AG04450 (cell line): ENCODE measurements at regions not wholly inside any gene's neighbourhood (a gene's known extent, or its start where the extent isn't known, plus 50 kb on each side); places are given as distances from the start of the nearest gene placed in this dataset.

Experiments used
- CTCF ChIA-PET: fragments of 300-600, 350-600 bp; formaldehyde crosslinking; extraction: SDS; loops from one replicate; lab custom pipeline; 2022; ENCODE audit warnings: antibody characterized with exemption, inconsistent platforms; lab: Charles Lee
- POLR2A ChIA-PET: fragments of 350-600 bp; formaldehyde crosslinking; extraction: SDS; loops from one replicate; lab custom pipeline; 2021; ENCODE audit warnings: antibody characterized with exemption, inconsistent platforms; lab: Yijun Ruan, JAX
- DNase-seq: peaks from one replicate; pipeline ENCODE4 v3.0.0-alpha.2; 2011; ENCODE audit warnings: low read depth, low spot score
- H3K27ac ChIP-seq: one replicate; pipeline ENCODE4 v1.5.1; 2012; ENCODE audit warnings: low read depth, low read length, control low read depth
- H3K27me3 ChIP-seq: one replicate; pipeline ENCODE4 v1.6.0; 2012; ENCODE audit warnings: low read length; ENCODE audit not compliant: control insufficient read depth, insufficient read depth
- H3K4me3 ChIP-seq: 2 replicates; pipeline ENCODE4 v1.5.1; 2011; ENCODE audit warnings: mild to moderate bottlenecking, low read depth, low read length, control low read depth
- H3K9me3 ChIP-seq: 2 replicates; pipeline ENCODE4 v1.5.1; 2012; ENCODE audit warnings: low read length; ENCODE audit not compliant: control insufficient read depth, insufficient read depth
- TF ChIP-seq, protein P1 (sequence below): IDR thresholded peaks from 2 replicates; pipeline ENCODE4 v1.5.1; 2011; ENCODE audit warnings: low read depth, low read length, control low read depth, inconsistent platforms

- peak; percentile 39 for DNase-seq
- Histone ChIP-seq H3K27me3 (peaks cover 3% of the 10 kb centered on the region), H3K9me3 (peaks cover 12% of the 10 kb centered on the region; the same call in 1 of the 2 replicates), H3K4me3 (no peak overlapping the region), H3K27ac (no peak overlapping the region)
- TF ChIP-seq, protein P1, sequence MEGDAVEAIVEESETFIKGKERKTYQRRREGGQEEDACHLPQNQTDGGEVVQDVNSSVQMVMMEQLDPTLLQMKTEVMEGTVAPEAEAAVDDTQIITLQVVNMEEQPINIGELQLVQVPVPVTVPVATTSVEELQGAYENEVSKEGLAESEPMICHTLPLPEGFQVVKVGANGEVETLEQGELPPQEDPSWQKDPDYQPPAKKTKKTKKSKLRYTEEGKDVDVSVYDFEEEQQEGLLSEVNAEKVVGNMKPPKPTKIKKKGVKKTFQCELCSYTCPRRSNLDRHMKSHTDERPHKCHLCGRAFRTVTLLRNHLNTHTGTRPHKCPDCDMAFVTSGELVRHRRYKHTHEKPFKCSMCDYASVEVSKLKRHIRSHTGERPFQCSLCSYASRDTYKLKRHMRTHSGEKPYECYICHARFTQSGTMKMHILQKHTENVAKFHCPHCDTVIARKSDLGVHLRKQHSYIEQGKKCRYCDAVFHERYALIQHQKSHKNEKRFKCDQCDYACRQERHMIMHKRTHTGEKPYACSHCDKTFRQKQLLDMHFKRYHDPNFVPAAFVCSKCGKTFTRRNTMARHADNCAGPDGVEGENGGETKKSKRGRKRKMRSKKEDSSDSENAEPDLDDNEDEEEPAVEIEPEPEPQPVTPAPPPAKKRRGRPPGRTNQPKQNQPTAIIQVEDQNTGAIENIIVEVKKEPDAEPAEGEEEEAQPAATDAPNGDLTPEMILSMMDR = no peak
- POLR2A ChIA-PET = no interaction called here
- CTCF ChIA-PET = interaction anchor here (0.7 to 1.4 kb wide), 3 partner anchors 77 to 709 kb away, joined by 3 read pairs; no protein-coding TSS in a partner anchor
Observed at GRCh38 chr11:130785380-130786116, 130.7 kb downstream of the SNX19 start.

GRCh38 chr11:130786586-130786985, 129.7 kb downstream of the SNX19 start:
- no peak overlapping the region for H3K27ac ChIP-seq
- no peak overlapping the region for H3K4me3 ChIP-seq
- peaks cover 5% of the 10 kb centered on the region for H3K27me3 ChIP-seq
- TF ChIP-seq, protein P1 = no peak
- peaks cover 18% of the 10 kb centered on the region; the same call in 1 of the 2 replicates for H3K9me3 ChIP-seq
- ChIA-PET CTCF (interaction anchor here (1.3 to 1.4 kb wide), 2 partner anchors 41 to 76 kb away, joined by 3 read pairs; no protein-coding TSS in a partner anchor), POLR2A (no interaction called here)
- no peak for DNase-seq

GRCh38 chr11:130787092-130787616, 129.1 kb downstream of the SNX19 start:
- POLR2A ChIA-PET = no interaction called here
- Histone ChIP-seq H3K27me3 (peaks cover 5% of the 10 kb centered on the region), H3K4me3 (no peak overlapping the region), H3K27ac (no peak overlapping the region), H3K9me3 (peaks cover 18% of the 10 kb centered on the region; the same call in 1 of the 2 replicates)
- CTCF ChIA-PET = interaction anchor here (1.1 to 1.4 kb wide), 3 partner anchors 40 to 75 kb away, joined by 3 read pairs; no protein-coding TSS in a partner anchor
- no peak for DNase-seq
- TF ChIP-seq, protein P1 = no peak

GRCh38 chr11:130787973-130788570, 128.2 kb downstream of the SNX19 start:
- CTCF ChIA-PET = interaction anchor here (0.6 to 1.1 kb wide), 2 partner anchors 74 to 126 kb away, joined by 3 read pairs; no protein-coding TSS in a partner anchor
- Histone ChIP-seq H3K9me3 (peaks cover 18% of the 10 kb centered on the region; the same call in 1 of the 2 replicates), H3K27me3 (peaks cover 5% of the 10 kb centered on the region), H3K27ac (no peak overlapping the region), H3K4me3 (no peak overlapping the region)
- POLR2A ChIA-PET = no interaction called here
- DNase-seq = no peak
- TF ChIP-seq, protein P1 = no peak
